ENCODE measurements at regions not wholly inside any gene's neighbourhood (a gene's known extent, or its start where the extent isn't known, plus 50 kb on each side); places are given as distances from the start of the nearest gene placed in this dataset.

GRCh38 chr12:114064497-114064896, 98.4 kb upstream of the RBM19 start:
- TF ChIP-seq, protein P1, sequence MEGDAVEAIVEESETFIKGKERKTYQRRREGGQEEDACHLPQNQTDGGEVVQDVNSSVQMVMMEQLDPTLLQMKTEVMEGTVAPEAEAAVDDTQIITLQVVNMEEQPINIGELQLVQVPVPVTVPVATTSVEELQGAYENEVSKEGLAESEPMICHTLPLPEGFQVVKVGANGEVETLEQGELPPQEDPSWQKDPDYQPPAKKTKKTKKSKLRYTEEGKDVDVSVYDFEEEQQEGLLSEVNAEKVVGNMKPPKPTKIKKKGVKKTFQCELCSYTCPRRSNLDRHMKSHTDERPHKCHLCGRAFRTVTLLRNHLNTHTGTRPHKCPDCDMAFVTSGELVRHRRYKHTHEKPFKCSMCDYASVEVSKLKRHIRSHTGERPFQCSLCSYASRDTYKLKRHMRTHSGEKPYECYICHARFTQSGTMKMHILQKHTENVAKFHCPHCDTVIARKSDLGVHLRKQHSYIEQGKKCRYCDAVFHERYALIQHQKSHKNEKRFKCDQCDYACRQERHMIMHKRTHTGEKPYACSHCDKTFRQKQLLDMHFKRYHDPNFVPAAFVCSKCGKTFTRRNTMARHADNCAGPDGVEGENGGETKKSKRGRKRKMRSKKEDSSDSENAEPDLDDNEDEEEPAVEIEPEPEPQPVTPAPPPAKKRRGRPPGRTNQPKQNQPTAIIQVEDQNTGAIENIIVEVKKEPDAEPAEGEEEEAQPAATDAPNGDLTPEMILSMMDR (IDR thresholded peaks at IDR 0.05): no peak

GRCh38 chr12:114063435-114063834, 97.3 kb upstream of the RBM19 start:
- TF ChIP-seq, protein P1 (IDR thresholded peaks at IDR 0.05): no peak

- TF ChIP-seq, protein P1 (IDR thresholded peaks at IDR 0.05): no peak
Measured at GRCh38 chr12:114054982-114055381, 88.9 kb upstream of the RBM19 start.

- TF ChIP-seq, protein P1 (IDR thresholded peaks at IDR 0.05): no peak
Measured at GRCh38 chr12:114046236-114046998, 80.3 kb upstream of the RBM19 start.

DNA sequence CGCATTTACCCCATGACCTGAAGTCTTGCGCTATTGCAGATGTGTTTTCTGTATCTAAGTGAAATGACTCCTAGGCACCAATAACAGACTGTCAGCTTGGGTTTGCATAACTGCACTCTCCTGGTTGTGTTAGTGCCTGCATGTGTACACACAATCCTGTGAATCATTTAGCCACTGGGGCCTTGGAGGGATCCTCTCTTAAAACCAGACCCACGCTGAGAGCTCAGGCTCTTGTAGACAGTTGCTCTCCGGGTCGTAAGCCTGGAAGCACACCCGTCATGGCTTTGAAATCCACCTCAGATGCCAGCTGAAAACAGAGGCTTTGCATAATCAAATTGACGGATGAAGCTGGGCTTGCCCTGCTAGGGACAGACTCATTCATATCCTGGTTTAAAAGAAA, 79.2 kb upstream of the RBM19 start:
- TF ChIP-seq, protein P1 (IDR thresholded peaks at IDR 0.05): no peak

GRCh38 chr12:114041590-114041989, 75.5 kb upstream of the RBM19 start:
- TF ChIP-seq, protein P1 (IDR thresholded peaks at IDR 0.05): no peak

GRCh38 chr12:114041136-114041535, 75.0 kb upstream of the RBM19 start:
- TF ChIP-seq, protein P1 (IDR thresholded peaks at IDR 0.05): no peak

DNA sequence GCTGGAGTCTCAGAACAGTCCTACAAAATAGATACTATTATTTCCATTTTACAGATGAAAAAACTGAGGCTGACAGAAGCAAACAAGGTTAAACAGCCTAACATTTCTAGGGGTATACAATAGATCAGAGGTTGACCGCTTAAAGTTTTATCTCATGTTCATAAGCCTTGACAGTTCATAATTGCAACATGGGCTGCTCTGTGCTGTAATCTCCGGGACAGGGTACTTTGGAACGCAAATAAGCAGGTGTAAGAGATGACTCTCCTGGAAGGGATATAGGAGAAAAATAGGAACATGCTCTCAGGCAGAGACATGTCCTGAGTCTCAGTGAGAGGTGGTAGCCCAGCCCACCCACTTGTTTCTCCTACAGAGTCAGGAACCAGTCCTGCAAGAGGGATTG, 72.8 kb upstream of the RBM19 start:
- TF ChIP-seq, protein P1 (IDR thresholded peaks at IDR 0.05): no peak

Measured in LNCAP (cell line).